ENCODE measurements at regions not wholly inside any gene's neighbourhood (a gene's known extent, or its start where the extent isn't known, plus 50 kb on each side); places are given as distances from the start of the nearest gene placed in this dataset.
A peak's percentile ranks its signal among the peaks of the same experiment; 100 is the strongest.
"Not testable (repeated sequence)": the region's sequence is repeated elsewhere in the genome, so short reads cannot be mapped to it uniquely, and the experiment has no call there.

DNA sequence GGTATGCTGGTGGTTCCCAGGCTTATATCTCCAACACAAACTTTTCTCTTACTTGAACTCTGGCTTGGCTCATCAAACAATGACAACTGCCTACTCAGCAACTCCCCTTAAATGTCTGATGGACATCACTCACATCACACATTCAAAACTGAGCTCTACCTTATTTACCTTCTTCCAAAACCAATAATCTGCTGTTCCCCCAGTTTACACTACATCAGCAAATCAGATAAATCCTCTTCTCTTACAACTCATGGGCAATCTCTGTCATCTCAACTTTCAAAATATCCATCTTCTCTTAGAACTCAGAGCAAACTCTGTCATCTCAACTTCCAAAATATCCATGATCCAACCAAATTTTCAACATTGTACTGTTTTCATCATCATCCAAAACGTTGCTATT, 2347.9 kb upstream of the ACO1 start:
- ATAC-seq (no peak), DNase-seq (ENCODE audit: low spot score in 2 of 2) (no peak)
- Mint-ChIP-seq H3K27ac (no peak overlapping the region), H3K9me3 (peaks cover 8 to 14% of the 10 kb centered on the region in 2 donors), H3K36me3 (no peaks in the 10 kb centered on the region)

DNA sequence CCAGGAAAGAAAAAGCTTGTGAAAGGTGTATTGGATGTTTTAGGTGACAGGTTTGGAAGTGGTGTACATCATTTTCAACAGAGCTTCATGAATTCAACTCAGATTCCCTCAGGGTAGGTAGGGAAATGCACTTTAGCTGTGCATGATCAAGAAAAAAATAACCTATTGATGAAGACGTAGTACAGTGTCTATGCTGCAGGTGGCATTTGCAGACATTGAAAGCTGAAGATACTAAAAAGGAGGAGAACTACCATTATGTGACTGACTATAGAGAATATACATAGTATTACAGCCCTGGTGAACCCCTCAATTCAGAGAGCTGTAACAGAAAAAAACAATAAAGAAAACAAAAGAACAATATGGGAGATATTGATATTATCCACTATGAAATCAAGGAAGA, 2344.7 kb upstream of the ACO1 start:
- H3K9me3 Mint-ChIP-seq: peaks cover 8% of the 10 kb centered on the region in 2 donors
- no peak overlapping the region for H3K27ac Mint-ChIP-seq
- ATAC-seq (no peak), DNase-seq (ENCODE audit: low spot score in 2 of 2) (no peak)
- no peaks in the 10 kb centered on the region for H3K36me3 Mint-ChIP-seq

DNA sequence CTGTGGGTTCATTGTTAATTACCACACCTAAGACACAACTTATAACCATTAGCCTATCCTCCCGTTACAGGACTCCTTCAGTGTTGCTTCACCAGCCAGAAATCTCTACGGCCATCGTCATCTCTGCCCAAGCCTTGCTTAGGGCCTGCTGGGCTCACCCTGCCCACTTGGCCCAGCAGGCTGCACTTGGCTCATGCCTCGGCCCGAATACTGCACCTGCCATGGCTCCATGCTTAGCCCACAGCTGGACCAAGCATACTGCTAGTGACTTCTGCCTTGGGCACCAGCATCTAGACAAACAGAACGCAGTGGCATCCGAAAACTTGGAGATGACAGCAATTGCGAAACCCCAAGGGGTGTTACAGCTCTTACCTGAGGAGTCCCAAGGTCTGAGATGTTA, 2336.0 kb upstream of the ACO1 start:
- H3K9me3 Mint-ChIP-seq: peaks cover 0 to 2% of the 10 kb centered on the region in 2 donors
- no peaks in the 10 kb centered on the region for H3K36me3 Mint-ChIP-seq
- DNase-seq (ENCODE audit: low spot score in 2 of 2): no peak
- H3K27ac Mint-ChIP-seq: no peak overlapping the region
- ATAC-seq: no peak

DNA sequence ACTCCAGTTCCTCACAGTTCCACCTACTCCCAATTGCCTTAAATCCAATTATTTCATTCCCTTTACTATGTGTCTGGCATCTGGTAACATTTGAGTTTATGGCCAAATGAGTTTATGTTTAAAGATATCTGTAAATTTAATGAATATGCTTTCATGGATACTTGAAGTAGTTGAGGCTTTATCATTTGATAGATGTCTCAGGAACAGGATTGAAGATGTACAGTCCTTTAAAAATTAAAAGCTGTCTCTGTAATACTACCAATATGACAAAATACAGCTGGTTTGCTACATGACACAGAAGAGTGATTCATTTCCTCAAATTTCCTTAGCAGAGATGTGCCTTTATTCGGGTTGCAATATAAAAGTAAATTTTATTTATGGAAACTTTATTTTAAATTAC, 2326.0 kb upstream of the ACO1 start:
- no peak for DNase-seq (ENCODE audit: low spot score in 2 of 2)
- no peak overlapping the region for H3K27ac Mint-ChIP-seq
- ATAC-seq: no peak
- H3K9me3 Mint-ChIP-seq: no peaks in the 10 kb centered on the region
- no peaks in the 10 kb centered on the region for H3K36me3 Mint-ChIP-seq

DNA sequence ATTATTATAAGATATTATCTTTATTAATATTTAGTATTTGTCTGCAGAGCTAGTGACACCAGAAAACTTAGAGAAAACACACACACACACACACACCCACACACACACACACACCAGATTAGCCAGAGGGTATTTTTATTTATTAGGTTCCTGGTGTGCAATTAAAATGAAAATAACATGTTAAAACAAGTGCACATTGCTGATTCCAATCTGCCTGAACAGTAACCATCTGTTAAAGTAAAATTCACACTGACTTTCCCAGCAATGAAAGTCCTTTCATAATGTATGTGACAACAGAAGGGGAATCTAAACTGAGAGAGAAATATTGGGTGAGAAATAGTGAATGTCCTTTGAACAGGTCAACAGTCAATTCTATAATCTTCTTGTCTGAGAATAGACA, 2323.5 kb upstream of the ACO1 start:
- H3K9me3 Mint-ChIP-seq: peaks cover 3 to 7% of the 10 kb centered on the region in 2 donors
- no peak for ATAC-seq
- no peak for DNase-seq (ENCODE audit: low spot score in 2 of 2)
- H3K27ac Mint-ChIP-seq: no peak overlapping the region
- no peaks in the 10 kb centered on the region for H3K36me3 Mint-ChIP-seq

DNA sequence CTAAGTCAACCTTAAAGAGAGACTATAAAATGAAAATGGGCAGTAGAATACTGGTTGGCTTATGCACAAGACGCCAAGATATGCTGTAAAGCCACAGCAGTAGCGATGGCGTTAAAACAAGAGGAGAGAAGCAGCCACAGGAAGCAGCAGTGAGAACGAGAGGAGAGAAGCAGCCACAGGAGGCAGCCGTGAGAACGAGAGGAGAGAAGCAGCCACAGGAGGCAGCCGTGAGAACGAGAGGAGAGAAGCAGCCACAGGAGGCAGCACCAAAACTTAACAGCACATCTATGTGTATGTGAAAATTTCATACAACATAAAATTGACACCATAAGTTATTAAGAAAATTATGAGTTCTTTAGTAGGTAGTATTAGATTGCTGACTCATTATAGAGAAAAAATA, 2318.6 kb upstream of the ACO1 start:
- no peak for ATAC-seq
- no peaks in the 10 kb centered on the region for H3K36me3 Mint-ChIP-seq
- H3K27ac Mint-ChIP-seq: no peak overlapping the region
- DNase-seq (ENCODE audit: low spot score in 2 of 2): no peak
- H3K9me3 Mint-ChIP-seq: peaks cover 3 to 7% of the 10 kb centered on the region in 2 donors

DNA sequence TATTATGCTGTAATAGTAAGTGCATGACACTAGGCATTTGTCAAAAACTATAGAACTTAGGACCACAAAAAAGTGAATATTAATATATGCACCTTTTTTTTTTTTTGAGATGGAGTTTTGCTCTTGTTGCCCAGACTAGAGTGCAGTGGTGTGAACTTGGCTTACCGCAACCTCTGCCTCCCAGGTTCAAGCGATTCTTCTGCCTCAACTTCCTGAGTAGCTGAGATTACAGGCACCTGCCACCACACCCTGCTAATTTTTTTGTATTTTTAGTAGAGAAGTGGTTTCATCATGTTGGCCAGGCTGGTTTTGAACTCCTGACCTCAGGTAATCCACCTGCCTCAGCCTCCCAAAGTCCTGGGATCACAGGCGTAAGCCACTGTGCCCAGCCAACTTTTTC, 2315.2 kb upstream of the ACO1 start:
- not testable (repeated sequence) for ATAC-seq; H3K36me3 Mint-ChIP-seq; DNase-seq (ENCODE audit: low spot score in 2 of 2); H3K27ac Mint-ChIP-seq
- H3K9me3 Mint-ChIP-seq: peaks cover 7 to 18% of the 10 kb centered on the region in 2 donors

DNA sequence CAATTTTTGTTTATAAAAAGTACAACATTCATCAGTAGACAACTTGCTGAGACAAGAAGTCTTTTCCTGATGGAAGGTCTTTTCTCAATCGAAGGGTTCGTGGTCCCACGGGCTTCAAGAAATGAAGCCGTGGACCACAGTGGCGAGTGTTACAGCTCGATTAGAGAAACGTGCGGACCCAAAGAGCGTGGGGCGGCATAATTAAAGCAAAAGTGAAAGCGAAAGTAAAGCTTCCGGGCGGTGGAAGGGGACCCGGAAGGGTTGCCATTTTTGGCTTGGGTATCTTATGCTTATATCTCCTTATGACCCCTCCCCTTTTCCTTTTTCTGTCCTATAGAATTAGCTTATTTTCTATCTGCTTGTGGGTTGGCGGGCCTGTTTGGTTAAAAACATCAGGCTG, 2309.4 kb upstream of the ACO1 start:
- ATAC-seq: no peak
- peaks cover 9 to 27% of the 10 kb centered on the region in 2 donors for H3K36me3 Mint-ChIP-seq

DNA sequence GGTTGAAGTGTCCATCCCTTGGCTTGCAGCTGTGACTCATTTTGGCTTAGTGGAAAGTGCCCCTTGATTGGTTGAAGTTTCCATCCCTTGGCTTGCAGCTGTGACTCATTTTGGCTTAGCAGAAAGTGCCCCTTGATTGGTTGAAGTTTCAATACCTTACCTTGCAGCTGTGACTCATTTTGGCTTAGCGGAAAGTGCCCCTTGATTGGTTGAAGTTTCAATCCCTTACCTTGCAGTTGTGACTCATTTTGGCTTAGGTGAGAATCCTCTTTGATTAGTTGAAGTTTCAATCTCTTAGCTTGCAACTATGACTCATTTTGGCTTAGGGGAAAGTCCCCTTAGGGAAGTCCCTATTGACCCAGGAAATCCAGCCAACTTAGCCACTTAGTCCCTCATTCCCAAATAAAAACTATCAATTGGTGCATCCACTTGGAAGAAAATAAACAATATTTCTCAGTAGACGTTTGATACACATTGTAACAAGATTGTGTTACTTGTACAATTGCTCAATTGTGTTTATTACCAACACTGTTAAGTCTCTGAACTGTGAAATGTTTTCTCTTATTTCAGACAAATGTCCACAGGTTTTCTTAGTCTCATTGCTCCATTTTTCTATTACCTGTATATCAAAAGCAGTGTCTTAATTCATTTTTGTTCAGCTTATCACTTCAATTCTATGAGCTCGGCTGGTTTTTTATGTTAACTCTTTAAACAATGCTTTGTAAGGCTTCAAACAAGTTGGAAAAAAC, 2308.8 kb upstream of the ACO1 start:
- Mint-ChIP-seq H3K27ac (no peak overlapping the region), H3K36me3 (peaks cover 9 to 27% of the 10 kb centered on the region in 2 donors), H3K9me3 (peaks cover 31 to 38% of the 10 kb centered on the region in 2 donors)
- peak; percentile 27 to 56 for DNase-seq (ENCODE audit: low spot score in 2 of 2)
- peak; percentile 87 to 90 for ATAC-seq

More for the DNA sequence above, 2309.4 kb upstream of the ACO1 start:
- DNase-seq (ENCODE audit: low spot score in 2 of 2): no peak
- Mint-ChIP-seq H3K9me3 (peaks cover 31 to 38% of the 10 kb centered on the region in 2 donors), H3K27ac (peak overlapping the region in 1 of 2 donors; percentile 36)

DNA sequence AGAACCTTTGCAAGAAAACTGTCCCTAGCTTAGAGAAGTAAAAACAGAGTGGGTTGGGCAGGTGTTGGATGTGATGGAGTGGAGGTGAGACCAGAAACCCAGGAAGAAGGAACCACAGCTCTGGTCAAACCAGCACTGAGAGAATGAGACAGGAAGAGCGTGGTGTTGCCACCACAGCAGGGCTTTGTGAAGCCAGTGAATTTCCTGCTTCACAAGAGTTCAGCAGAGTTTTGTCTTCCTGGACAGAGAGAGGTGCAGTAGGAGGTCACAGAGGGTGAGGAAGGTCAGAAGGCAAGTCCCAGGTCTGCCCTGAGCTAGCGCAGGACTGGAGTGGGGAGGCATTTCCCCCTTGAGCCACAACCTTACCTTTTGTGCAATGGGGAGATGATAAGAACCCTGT, 2306.2 kb upstream of the ACO1 start:
- H3K27ac Mint-ChIP-seq: no peak overlapping the region
- no peak for ATAC-seq
- no peak for DNase-seq (ENCODE audit: low spot score in 2 of 2)
- peaks cover 9 to 27% of the 10 kb centered on the region in 2 donors for H3K36me3 Mint-ChIP-seq
- H3K9me3 Mint-ChIP-seq: peaks cover 31% of the 10 kb centered on the region in 2 donors

DNA sequence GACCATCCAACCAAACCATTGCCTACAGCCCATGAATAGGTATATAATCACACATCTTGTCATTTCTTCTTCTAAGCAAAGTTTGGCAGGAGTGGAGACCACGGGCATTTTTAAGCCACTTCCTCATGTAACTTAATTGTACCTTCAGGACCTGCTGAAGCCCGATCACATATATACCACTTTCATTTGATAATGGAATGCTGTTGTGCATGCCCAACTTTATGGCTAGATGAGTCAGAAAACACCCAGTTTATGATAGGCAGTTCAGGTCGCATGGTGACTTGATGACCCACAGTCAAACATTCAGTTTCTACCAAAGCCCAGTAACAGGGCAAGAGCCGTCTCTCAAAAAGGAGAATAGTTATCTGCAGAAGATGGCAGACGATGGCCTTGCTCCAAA, 2295.0 kb upstream of the ACO1 start:
- Mint-ChIP-seq H3K9me3 (peaks cover under 1 to 8% of the 10 kb centered on the region in 2 donors), H3K36me3 (no peaks in the 10 kb centered on the region), H3K27ac (no peak overlapping the region)
- no peak for DNase-seq (ENCODE audit: low spot score in 2 of 2)
- no peak for ATAC-seq

DNA sequence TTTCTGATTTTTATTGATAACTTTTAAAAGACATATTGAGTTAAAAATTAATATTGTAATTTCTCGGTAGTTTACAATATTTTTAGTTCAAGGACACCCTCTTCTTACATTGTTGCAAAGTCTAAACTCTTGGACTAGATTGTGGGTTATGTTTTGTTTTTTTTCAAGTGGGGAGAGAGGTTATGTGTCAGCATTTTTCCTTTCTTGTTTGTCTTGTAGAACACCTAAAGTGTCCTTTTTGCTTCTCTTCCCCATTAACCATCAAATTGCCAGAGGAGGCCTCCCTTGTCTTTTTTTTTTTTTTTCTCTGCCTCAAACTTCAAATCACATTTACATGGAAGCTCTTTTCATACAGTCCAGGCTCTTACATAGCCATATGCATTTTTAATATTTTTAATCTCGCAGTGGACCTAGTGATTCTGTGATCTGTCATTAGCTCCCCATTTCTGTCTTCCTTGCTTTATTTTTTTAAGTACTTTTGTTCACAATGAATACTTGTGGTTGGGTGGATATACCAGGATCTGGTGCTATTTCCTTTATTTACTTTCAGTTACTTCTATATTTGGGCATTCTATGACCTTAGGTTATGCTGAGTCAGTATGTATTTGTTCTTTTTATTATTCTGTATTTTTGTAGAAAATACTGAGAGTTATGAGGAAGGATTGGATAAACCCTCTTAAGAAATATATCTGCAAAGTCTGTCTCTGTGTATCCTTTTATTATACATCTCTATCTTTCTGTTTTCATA, 2280.6 kb upstream of the ACO1 start:
- no peak for ATAC-seq
- no peaks in the 10 kb centered on the region for H3K36me3 Mint-ChIP-seq
- no peak for DNase-seq (ENCODE audit: low spot score in 2 of 2)
- no peak overlapping the region for H3K27ac Mint-ChIP-seq
- H3K9me3 Mint-ChIP-seq: peaks cover 9 to 14% of the 10 kb centered on the region in 2 donors

DNA sequence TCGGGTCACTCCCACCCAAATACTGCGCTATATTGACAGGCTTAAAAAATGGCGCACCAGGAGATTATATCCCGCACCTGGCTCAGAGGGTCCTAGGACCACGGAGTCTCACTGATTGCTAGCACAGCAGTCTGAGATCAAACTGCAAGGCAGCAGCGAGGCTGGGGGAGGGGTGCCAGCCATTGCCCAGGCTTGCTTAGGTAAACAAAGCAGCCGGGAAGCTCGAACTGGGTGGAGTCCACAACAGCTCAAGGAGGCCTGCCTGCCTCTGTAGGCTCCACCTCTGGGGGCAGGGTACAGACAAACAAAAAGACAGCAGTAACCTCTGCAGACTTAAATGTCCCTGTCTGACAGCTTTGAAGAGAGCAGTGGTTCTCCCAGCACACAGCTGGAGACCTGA, 2277.3 kb upstream of the ACO1 start:
- not testable (repeated sequence) for H3K27ac Mint-ChIP-seq; DNase-seq (ENCODE audit: low spot score in 2 of 2); H3K9me3 Mint-ChIP-seq; ATAC-seq; H3K36me3 Mint-ChIP-seq

DNA sequence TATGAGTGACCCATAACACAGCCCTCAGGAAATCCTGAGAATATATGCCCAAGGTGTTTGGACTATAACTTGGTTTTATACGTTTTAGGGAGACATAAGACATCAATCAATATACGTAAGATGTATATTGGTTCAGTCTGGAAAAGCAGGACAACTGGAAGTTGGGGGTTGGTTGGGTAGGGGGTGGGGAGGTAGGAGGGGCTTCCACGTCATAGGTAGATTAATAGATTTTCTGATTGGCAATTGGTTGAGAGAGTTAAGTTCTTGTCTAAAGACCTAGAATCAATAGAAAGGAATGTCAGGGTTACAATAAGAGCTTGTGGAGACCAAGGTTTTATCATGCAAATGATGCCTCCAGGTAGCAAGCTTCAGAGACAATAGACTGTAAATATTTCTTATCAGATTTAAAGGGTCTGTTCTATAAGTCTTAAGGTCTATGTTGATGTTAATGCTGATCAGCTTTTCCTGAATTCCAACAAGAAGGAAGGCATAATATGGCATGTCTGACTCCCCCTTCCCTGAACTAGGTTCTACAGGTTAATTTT, 2267.7 kb upstream of the ACO1 start:
- H3K9me3 Mint-ChIP-seq: peaks cover 3 to 5% of the 10 kb centered on the region in 2 donors
- ATAC-seq (no peak), DNase-seq (ENCODE audit: low spot score in 2 of 2) (no peak)
- no peak overlapping the region for H3K27ac Mint-ChIP-seq
- H3K36me3 Mint-ChIP-seq: no peaks in the 10 kb centered on the region

DNA sequence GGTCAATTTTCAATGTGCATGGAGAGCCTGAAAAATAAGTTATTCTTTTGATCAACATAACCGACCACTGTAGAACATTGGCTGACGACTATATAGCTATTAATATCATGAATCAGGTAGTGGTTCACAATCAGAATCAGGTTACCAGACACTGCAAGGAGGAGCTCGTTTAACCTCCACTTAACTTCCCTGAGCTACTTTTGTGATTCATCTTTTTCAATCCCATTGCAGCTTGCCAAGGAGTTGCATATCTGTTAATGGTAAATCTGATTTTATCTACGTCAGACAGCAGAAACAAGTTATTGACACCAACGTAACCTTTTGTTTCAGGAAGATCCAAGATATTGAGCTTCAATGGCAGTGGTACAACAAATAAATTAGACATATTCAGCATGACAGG, 2263.8 kb upstream of the ACO1 start:
- DNase-seq (ENCODE audit: low spot score in 2 of 2): no peak
- no peaks in the 10 kb centered on the region for H3K36me3 Mint-ChIP-seq
- H3K27ac Mint-ChIP-seq: no peak overlapping the region
- ATAC-seq: no peak
- peaks cover under 1 to 5% of the 10 kb centered on the region in 2 donors for H3K9me3 Mint-ChIP-seq

DNA sequence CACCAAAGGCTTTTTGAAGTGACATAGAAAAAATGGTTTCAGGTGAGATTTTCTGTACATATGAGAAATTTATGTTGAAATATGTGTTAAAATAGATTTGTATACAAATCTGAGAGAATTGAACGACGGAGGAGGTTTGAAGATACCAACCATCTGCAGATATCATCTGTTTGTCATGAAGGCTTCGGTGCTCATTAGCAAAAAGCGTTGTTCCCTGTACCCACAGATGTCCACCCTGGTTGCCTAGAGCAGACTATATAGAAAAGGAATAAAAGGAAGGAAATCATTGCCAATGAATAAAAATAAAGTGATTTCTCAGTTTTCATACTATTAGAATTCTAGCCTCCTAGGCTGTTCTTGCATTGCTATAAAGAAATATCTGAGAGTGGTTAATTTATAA, 2262.8 kb upstream of the ACO1 start:
- Mint-ChIP-seq H3K36me3 (no peaks in the 10 kb centered on the region), H3K27ac (no peak overlapping the region), H3K9me3 (peaks cover 0 to 5% of the 10 kb centered on the region in 2 donors)
- DNase-seq (ENCODE audit: low spot score in 2 of 2) (no peak), ATAC-seq (no peak)

DNA sequence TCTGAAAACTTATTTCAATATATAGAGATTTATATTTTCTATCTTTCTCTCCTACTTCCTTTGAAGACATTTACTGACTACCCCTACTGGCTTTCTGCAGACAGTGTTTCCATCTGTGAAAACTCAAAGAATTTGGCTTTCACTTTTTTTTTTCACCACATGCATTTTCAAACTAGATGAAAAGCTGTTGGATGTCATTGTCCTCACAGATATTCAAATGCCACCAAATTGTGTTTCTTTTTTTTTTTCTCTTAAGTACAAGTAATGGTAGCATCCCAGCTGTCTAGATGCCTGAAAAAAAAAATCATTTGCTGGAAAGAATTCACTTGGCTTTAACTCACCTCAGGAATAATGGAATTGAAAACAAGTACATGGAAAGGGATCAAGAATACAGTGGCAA, 2258.6 kb upstream of the ACO1 start:
- Mint-ChIP-seq H3K27ac (no peak overlapping the region), H3K9me3 (peaks cover 5 to 11% of the 10 kb centered on the region in 2 donors), H3K36me3 (no peaks in the 10 kb centered on the region)
- DNase-seq (ENCODE audit: low spot score in 2 of 2) (no peak), ATAC-seq (no peak)
